GM19043 (cell line): ENCODE measurements at regions not wholly inside any gene's neighbourhood (a gene's known extent, or its start where the extent isn't known, plus 50 kb on each side); places are given as distances from the start of the nearest gene placed in this dataset.
"Not testable (repeated sequence)": the region's sequence is repeated elsewhere in the genome, so short reads cannot be mapped to it uniquely, and the experiment has no call there.

ENCODE experiments used
- ATAC-seq: cut with Tn5 transposase; IDR thresholded peaks from one replicate; pipeline ENCODE4 v1.9.1; 2021; ENCODE audit warnings: low read depth; ENCODE audit not compliant: unreplicated experiment

- ATAC-seq: no peak
Observed at GRCh38 chr2:199575416-199575815, 117.7 kb upstream of the SATB2 start.

DNA sequence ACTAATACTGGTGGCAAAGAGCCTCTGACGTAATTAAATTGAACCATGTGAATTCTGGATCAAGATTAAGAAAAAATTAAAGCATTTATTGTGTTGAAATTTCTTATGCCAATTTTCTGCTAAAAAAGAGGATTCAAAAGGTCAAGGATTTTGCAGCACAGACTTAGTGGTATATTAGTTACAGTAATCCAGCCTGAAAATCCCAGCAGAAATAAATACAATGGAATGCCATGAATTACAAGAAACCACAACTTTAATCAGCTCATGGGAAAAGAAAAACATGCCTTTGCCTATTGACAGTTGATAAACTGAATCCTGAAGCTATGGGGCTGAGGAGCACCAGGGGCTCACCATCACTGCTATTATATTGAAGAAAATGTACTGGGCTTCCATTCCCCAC is 114.8 kb upstream of the SATB2 start:
- ATAC-seq: no peak

DNA sequence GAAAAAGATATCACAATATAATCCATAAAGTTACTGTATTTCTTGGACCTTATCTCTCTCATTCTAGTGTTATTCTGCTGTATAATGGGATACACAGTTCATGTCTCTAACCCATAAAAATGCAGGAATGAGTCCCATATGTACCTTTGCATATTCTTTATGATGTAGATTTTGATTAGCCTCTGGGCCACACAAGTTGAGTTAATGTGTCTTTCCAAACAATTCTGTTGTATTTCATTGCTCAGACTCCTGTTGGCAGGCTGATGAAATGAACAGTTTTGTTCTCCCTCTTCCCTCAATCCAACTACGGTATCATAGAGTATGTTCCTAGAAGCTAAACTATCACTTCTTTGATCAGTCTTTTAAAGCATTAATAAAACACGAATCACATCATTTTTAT is 113.2 kb upstream of the SATB2 start:
- no peak for ATAC-seq

DNA sequence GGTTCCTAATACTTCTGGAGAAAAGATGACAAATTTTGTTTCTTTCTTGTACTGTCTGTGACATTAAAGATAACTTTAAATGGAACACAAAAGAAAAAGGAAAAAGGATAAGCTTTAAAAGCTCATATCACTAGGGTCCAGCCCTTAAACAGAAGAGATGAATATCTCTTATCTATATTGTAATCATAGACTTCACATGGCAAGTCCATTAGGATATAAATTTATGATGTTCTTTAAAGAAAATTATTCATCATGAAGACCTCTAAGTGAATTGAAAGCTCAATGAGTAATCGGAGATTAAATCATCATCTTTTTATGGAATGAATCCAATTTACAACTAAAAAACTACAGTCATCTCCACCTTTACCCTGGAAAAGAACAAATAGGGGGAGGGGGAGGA is 111.6 kb upstream of the SATB2 start:
- ATAC-seq: no peak

DNA sequence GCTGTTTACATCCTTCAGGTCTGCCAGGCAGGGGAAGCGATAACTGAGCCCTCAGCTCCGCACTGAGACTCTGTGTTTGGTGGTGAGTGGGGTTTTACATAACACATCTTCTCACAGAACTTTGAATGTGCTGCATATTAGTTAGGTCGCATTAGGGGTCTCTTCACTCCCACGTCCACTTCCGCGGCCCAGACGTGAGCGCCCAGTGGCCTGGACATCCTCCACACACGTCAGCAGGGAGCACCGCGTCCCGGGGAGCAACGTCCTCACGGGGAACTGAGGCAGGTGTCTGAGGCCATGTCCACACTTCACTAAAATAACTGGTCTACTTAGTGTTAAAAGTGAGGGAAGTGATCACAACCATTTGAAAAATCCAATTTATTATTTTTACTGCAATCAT is 100.4 kb upstream of the SATB2 start:
- ATAC-seq: no peak

DNA sequence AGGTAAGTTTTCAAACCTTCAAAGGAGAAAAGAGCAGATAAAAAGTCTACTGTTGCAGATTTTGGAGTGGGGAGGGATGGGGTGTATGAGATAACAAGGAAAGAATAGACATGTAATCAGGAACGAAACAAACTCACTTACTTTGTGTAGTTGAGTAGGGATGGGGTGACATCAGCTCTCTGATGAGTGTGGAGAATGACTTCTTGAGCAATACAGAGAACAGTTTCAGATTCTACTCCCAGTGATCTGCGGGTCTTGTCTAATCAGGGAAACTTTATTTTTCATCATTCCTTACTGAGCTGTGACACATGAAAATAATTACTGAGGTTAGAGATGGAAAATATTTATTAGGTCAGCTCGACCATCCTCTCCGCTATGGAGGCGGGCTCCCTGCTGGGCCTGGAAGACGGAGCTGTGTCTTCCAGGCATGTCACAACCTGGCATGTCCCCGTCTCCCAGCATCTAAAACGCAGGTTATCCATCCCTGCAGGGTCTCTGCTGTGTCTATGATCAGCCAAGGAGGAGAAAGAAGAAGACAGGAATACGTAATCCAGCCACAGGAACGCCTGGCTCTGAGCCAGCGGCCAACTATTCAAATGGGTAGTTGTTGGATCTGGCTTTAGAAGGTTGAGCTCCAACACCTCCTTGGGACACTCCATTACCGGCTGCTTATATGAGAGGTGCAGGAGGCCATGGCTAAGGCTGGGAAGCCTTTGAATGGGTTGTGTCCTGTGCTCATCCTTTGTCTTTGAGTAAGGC is 99.0 kb upstream of the SATB2 start:
- ATAC-seq: no peak

GRCh38 chr2:199554026-199554425 is 96.3 kb upstream of the SATB2 start:
- ATAC-seq: no peak

DNA sequence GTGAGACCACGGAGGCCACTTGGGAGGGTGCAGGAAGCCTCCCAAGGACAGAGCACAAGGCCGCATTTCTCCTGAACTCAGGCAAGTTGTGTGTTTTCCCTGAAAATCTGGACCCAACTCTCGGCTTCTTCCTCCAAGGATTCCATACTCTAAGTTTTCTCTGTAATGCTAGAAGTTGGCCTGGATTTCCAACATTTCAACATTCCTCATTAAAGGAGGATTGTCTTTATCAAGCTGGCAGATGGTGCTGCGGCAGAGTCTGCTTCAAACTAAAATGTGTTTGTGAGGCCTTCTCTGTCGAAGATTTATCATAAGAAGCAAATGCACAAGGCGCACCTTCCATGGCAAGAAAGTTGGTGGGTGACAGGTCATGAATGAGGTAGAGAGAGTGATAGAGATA is 94.4 kb upstream of the SATB2 start:
- no peak for ATAC-seq

DNA sequence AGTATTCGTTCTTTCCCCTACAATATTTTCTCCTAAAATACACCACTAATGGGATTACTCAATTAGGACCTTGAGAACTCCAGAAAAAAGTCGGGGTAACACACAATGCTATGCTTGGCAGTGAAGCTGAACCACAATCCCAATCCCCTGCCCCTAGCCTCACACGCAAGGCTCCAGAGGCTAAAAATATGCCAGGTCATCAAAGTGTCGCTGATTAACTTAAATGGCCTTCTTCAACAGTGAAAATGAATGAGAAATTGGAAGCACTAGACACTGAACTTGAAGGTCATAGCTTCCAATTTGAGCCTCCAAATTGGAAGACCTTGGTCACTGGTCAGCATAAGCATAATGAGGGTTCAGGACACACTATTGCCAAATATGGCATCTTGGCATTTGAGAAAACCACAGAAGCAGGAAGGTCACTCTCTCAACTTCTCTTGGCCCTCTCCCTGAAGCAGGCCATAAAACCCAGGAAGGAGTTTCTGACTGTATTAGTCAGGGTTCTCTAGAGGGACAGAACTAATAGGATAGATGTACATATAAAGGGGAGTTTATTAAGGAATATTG is 86.0 kb upstream of the SATB2 start:
- no peak for ATAC-seq

DNA sequence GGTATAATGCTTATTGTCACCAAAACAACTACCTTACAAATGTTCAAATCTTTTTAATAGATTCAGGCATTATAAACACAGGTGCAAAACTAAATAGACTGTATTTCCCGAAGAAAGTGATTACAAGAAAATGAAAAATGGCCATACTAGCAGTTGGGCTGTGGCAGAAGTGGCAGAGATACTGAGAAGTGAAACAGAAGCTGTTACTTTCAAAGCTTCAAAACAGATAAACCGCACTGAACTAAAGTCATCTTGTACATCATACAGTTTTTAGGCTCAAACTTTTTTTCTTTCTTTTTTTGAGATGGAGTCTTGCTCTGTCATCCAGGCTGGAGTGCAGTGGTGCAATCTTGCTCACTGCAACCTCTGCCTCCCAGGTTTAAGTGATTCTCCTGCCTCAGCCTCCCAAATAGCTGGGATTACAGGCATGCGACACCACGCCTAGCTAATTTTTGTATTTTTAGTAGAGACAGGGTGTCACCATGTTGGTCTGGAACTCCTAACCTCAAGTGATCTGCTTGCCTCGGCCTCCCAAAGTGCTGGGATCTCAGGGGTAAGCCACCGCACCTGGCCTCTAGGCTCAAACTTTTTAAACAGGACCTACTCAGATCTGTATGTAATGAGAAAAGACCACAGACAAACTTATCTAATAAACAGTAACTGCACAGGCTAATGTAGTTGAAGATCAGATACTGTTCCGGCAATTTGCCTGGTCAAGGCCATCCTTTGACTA is 77.9 kb upstream of the SATB2 start:
- ATAC-seq: no peak

GRCh38 chr2:199533873-199534272 is 76.1 kb upstream of the SATB2 start:
- not testable (repeated sequence) for ATAC-seq

DNA sequence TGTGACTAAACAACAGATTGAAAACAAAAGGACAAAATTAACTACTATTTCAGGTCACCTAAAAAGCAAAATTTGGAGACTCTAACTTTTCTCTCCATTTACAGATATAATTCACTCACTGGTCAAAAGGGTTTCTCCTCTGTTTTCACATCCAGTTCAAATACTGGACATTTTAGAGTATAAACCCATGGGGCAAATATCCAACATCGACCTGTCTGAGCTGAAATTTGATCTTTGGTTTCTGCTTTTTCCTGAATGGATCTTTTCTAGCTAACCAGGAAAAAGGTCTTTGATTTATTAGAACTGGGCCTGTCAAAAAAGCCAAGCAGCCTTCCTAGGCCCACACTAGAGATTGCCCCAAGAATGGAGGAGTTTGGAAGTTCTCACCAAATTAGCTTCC is 69.3 kb upstream of the SATB2 start:
- ATAC-seq: no peak

DNA sequence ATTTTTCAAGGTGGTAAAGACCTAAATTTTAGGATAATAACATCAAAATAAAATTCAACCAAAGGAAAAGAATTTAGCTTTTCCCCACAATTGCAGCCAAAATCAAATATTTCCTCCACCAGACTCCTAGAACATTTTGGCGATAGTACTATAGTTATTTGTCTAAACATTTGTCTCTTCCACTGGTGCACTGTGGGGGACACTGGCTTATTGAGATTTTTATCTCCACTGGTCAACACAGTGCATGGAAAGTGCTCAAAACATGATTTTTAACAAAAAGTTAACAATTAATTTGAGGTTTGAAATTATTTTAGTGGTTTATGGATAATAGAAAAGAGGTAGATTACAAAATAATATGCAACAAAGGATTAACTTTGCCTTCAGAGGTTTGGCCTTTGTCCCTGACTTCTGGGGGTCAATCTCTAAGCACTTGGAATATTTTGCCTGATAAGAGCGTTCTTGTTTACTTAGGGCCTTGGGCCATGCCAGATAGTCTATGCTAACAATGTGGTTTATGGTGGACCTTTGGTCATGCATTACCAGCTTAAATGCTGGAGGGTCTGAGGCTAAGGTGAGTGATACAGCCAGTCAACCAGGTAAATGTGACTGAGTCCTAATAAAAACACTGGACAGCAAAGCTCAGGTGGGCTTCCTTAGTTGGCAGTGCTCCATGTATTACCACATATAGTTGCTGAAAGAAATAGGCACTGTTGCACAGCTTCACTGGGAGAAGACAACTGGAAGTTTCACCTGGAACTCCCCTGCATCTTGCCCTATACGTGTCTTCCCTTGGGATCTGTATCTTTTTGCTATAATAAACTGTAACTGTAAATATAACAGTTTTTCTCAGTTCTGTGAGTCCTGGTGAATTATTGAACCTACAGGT is 67.2 kb upstream of the SATB2 start:
- ATAC-seq: no peak

- peak; percentile 84 for ATAC-seq
Observed at GRCh38 chr2:199509403-199509802, 51.7 kb upstream of the SATB2 start.
